ENCODE measurements at regions not wholly inside any gene's neighbourhood (a gene's known extent, or its start where the extent isn't known, plus 50 kb on each side); places are given as distances from the start of the nearest gene placed in this dataset.

GRCh38 chr20:58109918-58110635 is 118.4 kb downstream of the ANKRD60 start:
- DNase-seq (ENCODE audit: low read depth, low spot score) = no peak
- H3K4me3 ChIP-seq (ENCODE audit: low read depth, low read length) = no peak overlapping the region
- TF ChIP-seq CTCF (IDR thresholded peaks at IDR 0.05; ENCODE audit: low read depth, low read length) = no peak
- POLR2A ChIA-PET = no interaction called here
- H3K27ac ChIP-seq (ENCODE audit: low read depth, low read length) = no peak overlapping the region
- H3K9me3 ChIP-seq (ENCODE audit: control insufficient read depth, insufficient read depth, low read length) = no peaks in the 10 kb centered on the region; the same call in 1 of the 2 replicates
- CTCF ChIA-PET = no interaction called here
- no peaks in the 10 kb centered on the region for H3K27me3 ChIP-seq (ENCODE audit: control insufficient read depth, insufficient read depth, low read length)

DNA sequence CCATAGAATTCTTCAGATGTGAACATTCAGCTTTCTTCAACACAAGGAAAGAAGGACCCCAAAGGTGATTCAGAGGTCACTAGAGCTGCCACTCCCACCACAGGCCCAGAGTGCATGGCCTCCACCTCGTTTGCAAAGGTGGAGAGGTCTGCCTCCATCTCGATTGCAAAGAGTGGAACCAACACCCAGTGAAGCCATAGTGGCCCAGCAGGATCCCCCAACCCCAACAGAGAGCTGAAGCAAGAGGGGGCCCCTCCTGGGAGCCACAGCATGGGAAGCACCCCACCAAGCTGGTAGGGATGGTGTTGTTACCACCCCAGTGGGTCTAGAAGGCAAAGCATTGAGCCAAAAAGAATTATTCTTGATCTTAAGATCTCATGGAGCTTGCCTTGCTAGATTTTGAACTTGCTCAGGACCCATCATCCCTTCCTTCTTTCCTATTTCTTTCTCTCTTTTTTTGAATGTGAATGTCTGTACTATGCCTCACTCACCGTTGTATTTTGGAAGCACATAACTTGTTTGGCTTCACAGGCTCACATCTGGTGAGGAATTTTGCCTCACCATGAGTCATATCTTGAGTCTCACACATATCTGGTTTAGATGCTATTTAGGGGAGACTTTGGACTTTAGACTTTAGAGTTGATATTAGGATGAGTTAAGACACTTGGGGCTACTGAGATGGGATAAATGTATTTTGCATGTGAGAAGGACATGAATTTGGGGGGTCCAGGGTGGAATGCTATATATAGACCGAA is 119.2 kb downstream of the ANKRD60 start:
- H3K9me3 ChIP-seq (ENCODE audit: control insufficient read depth, insufficient read depth, low read length) = no peaks in the 10 kb centered on the region; the same call in 1 of the 2 replicates
- H3K27me3 ChIP-seq (ENCODE audit: control insufficient read depth, insufficient read depth, low read length) = no peaks in the 10 kb centered on the region
- TF ChIP-seq CTCF (IDR thresholded peaks at IDR 0.05; ENCODE audit: low read depth, low read length) = no peak
- H3K4me3 ChIP-seq (ENCODE audit: low read depth, low read length) = no peak overlapping the region
- POLR2A ChIA-PET = no interaction called here
- no peak for DNase-seq (ENCODE audit: low read depth, low spot score)
- no peak overlapping the region for H3K27ac ChIP-seq (ENCODE audit: low read depth, low read length)
- CTCF ChIA-PET = no interaction called here

- no peak for TF ChIP-seq CTCF (IDR thresholded peaks at IDR 0.05; ENCODE audit: low read depth, low read length)
- POLR2A ChIA-PET = no interaction called here
Observed at GRCh38 chr20:58107533-58107932, 120.9 kb downstream of the ANKRD60 start.

DNA sequence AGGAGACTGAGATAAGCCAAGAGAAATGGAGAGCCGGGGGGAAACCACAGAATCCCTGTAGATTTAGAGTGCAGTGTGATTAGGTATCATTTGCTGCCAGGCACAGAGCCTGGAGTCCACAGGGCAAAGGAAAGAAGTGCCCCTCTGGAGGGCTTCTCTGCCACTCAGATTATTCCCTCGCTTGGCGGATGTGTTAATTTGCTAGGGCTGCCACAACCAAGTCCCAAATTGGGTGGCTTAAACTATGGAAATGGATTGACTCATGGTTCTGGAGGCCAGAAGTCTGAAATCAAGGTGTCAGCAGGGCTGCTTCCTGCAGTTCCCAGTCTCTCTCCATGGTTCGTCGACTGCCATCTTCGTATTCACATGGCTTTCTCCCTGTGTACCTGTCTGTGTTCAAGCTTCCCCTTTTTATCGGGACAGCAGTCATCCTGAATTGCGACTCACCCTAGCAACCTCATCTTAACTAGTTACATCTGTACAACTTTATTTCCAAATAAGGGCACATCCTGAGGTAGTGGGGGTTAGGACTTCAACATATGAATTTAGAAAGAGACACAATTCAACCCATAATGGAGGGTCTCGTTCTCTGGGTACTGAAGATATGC is 122.2 kb downstream of the ANKRD60 start:
- H3K27ac ChIP-seq (ENCODE audit: low read depth, low read length) = no peak overlapping the region
- CTCF ChIA-PET = no interaction called here
- no peak overlapping the region for H3K4me3 ChIP-seq (ENCODE audit: low read depth, low read length)
- POLR2A ChIA-PET = no interaction called here
- DNase-seq (ENCODE audit: low read depth, low spot score) = no peak
- H3K27me3 ChIP-seq (ENCODE audit: control insufficient read depth, insufficient read depth, low read length) = peaks cover 3% of the 10 kb centered on the region
- no peak for TF ChIP-seq CTCF (IDR thresholded peaks at IDR 0.05; ENCODE audit: low read depth, low read length)
- H3K9me3 ChIP-seq (ENCODE audit: control insufficient read depth, insufficient read depth, low read length) = no peaks in the 10 kb centered on the region; the same call in 1 of the 2 replicates

More at GRCh38 chr20:58107533-58107932, 120.9 kb downstream of the ANKRD60 start:
- peaks cover 3% of the 10 kb centered on the region for H3K27me3 ChIP-seq (ENCODE audit: control insufficient read depth, insufficient read depth, low read length)
- no peak for DNase-seq (ENCODE audit: low read depth, low spot score)
- H3K9me3 ChIP-seq (ENCODE audit: control insufficient read depth, insufficient read depth, low read length) = no peaks in the 10 kb centered on the region; the same call in 1 of the 2 replicates
- H3K4me3 ChIP-seq (ENCODE audit: low read depth, low read length) = no peak overlapping the region
- CTCF ChIA-PET = no interaction called here
- H3K27ac ChIP-seq (ENCODE audit: low read depth, low read length) = no peak overlapping the region

DNA sequence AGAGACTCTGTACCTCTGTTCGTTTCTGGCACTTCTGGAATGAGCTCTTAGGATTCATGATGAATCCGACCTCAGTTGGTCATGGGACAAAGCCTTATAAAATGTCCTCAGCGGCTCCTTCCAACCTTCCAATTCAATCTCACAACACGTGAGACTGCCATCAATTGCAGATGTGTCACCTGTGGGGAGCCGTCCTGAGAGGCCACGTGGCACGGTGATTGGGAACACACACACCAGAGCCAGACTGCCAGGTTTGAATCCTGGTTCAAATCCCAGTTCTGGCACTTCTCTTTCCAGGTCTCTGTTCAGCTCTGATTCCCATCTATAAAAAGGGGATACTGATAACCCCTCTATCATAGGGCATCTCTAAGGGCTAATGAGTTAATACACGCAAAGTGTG is 124.5 kb downstream of the ANKRD60 start:
- no peak for TF ChIP-seq CTCF (IDR thresholded peaks at IDR 0.05; ENCODE audit: low read depth, low read length)
- Histone ChIP-seq H3K27me3 (ENCODE audit: control insufficient read depth, insufficient read depth, low read length) (peaks cover 3% of the 10 kb centered on the region), H3K4me3 (ENCODE audit: low read depth, low read length) (no peak overlapping the region), H3K9me3 (ENCODE audit: control insufficient read depth, insufficient read depth, low read length) (no peaks in the 10 kb centered on the region), H3K27ac (ENCODE audit: low read depth, low read length) (no peak overlapping the region)
- ChIA-PET CTCF (no interaction called here), POLR2A (no interaction called here)
- no peak for DNase-seq (ENCODE audit: low read depth, low spot score)

Measured in AG04450 (cell line).